Mesenchymal stem cell (in vitro differentiated cells and primary cell): ENCODE measurements at regions not wholly inside any gene's neighbourhood (a gene's known extent, or its start where the extent isn't known, plus 50 kb on each side); places are given as distances from the start of the nearest gene placed in this dataset.
A peak's percentile ranks its signal among the peaks of the same experiment; 100 is the strongest.

ENCODE experiments used
- DNase-seq: peaks from one replicate; pipeline ENCODE4 v3.0.0-alpha.2; 2013
- H2AFZ ChIP-seq: one replicate; pipeline ENCODE4 v1.6.1; 2013; ENCODE audit warnings: low read depth, mild to moderate bottlenecking, control low read depth, inconsistent platforms, low read length, moderate library complexity
- H2AK5ac ChIP-seq: 2 replicates; pipeline ENCODE4 v1.6.1; 2013; ENCODE audit warnings: low read length, moderate library complexity, mild to moderate bottlenecking, inconsistent platforms; ENCODE audit not compliant: severe bottlenecking
- H2BK120ac ChIP-seq: one replicate; pipeline ENCODE4 v1.6.1; 2013; ENCODE audit warnings: low read depth, mild to moderate bottlenecking, inconsistent platforms, low read length, moderate library complexity
- H2BK12ac ChIP-seq, 2 experiments: one replicate each; pipeline ENCODE4 v1.6.1; 2013; ENCODE audit warnings: inconsistent platforms in 2 of 2, low read length in 2 of 2, mild to moderate bottlenecking in 2 of 2, moderate library complexity in 2 of 2, control low read depth in 1 of 2
- H2BK15ac ChIP-seq: one replicate; pipeline ENCODE4 v1.6.1; 2013; ENCODE audit warnings: mild to moderate bottlenecking, low read depth, inconsistent platforms; ENCODE audit not compliant: poor library complexity, severe bottlenecking
- H2BK5ac ChIP-seq: 2 replicates; pipeline ENCODE4 v1.6.1; 2013; ENCODE audit warnings: low read depth, mild to moderate bottlenecking, low read length, control low read depth, inconsistent platforms; ENCODE audit not compliant: poor library complexity, severe bottlenecking
- H3K14ac ChIP-seq, 2 experiments: one replicate each; pipeline ENCODE4 v1.6.1; 2013; ENCODE audit warnings: inconsistent platforms in 2 of 2, low read length in 2 of 2, control low read depth in 1 of 2, mild to moderate bottlenecking in 1 of 2, moderate library complexity in 1 of 2
- H3K18ac ChIP-seq, 2 experiments: one replicate each; pipeline ENCODE4 v1.6.1; 2013; ENCODE audit warnings: inconsistent platforms in 2 of 2, low read length in 2 of 2, control low read depth in 1 of 2, low read depth in 1 of 2, mild to moderate bottlenecking in 1 of 2
- H3K23ac ChIP-seq, 2 experiments: one replicate each; pipeline ENCODE4 v1.6.1; 2013; ENCODE audit warnings: inconsistent platforms in 2 of 2, low read length in 2 of 2, mild to moderate bottlenecking in 2 of 2, moderate library complexity in 2 of 2, control low read depth in 1 of 2
- H3K27ac ChIP-seq: 2 replicates; pipeline ENCODE4 v1.5.1; 2013; ENCODE audit warnings: mild to moderate bottlenecking, moderate library complexity, low read length, control low read depth, inconsistent platforms; ENCODE audit not compliant: poor library complexity, severe bottlenecking
- H3K27me3 ChIP-seq, 2 experiments: 2 replicates each; pipeline versions ENCODE4 v1.6.1 to v1.7.0; 2013; ENCODE audit warnings: low read length in 2 of 2, mild to moderate bottlenecking in 2 of 2, moderate library complexity in 2 of 2, control low read depth in 1 of 2, inconsistent platforms in 1 of 2; ENCODE audit not compliant: control insufficient read depth in 1 of 2, insufficient read depth in 1 of 2
- H3K36me3 ChIP-seq, 2 experiments: 2 replicates each; pipeline versions ENCODE4 v1.6.1 to v1.7.0; 2013; ENCODE audit warnings: low read length in 2 of 2, control low read depth in 1 of 2, inconsistent platforms in 1 of 2, low read depth in 1 of 2, mild to moderate bottlenecking in 1 of 2; ENCODE audit not compliant: insufficient read depth in 2 of 2, control insufficient read depth in 1 of 2
- H3K4ac ChIP-seq, 2 experiments: one replicate each; pipeline ENCODE4 v1.6.1; 2013; ENCODE audit warnings: inconsistent platforms in 2 of 2, low read length in 2 of 2, mild to moderate bottlenecking in 2 of 2, moderate library complexity in 2 of 2, control low read depth in 1 of 2, low read depth in 1 of 2
- H3K4me1 ChIP-seq: 2 replicates; pipeline ENCODE4 v1.6.1; 2013; ENCODE audit warnings: low read depth, low read length, control low read depth; ENCODE audit not compliant: control insufficient read depth, insufficient read depth
- H3K4me2 ChIP-seq: 2 replicates; pipeline ENCODE4 v1.6.1; 2013; ENCODE audit warnings: low read length, mild to moderate bottlenecking, inconsistent platforms; ENCODE audit not compliant: poor library complexity, severe bottlenecking
- H3K4me3 ChIP-seq, 2 experiments: 2 replicates each; pipeline versions ENCODE4 v1.5.1 to v1.7.0; 2013; ENCODE audit warnings: low read length in 2 of 2, mild to moderate bottlenecking in 2 of 2, control low read depth in 1 of 2, low read depth in 1 of 2; ENCODE audit not compliant: insufficient read depth in 1 of 2
- H3K79me1 ChIP-seq: replicated peaks from 2 replicates; pipeline ENCODE4 v1.6.1; 2013; ENCODE audit warnings: mild to moderate bottlenecking, control low read depth, low read length, inconsistent platforms; ENCODE audit not compliant: poor library complexity, severe bottlenecking
- H3K9ac ChIP-seq: 2 replicates; pipeline ENCODE4 v1.7.0; 2013; ENCODE audit warnings: mild to moderate bottlenecking, low read length, moderate library complexity
- H3K9me3 ChIP-seq: 2 replicates; pipeline ENCODE4 v1.7.0; 2013; ENCODE audit warnings: mild to moderate bottlenecking, low read length; ENCODE audit not compliant: control insufficient read depth
- H4K8ac ChIP-seq: one replicate; pipeline ENCODE4 v1.6.1; 2013; ENCODE audit warnings: inconsistent platforms, mild to moderate bottlenecking, low read length, moderate library complexity
- H4K91ac ChIP-seq: one replicate; pipeline ENCODE4 v1.6.1; 2013; ENCODE audit warnings: mild to moderate bottlenecking, low read length, inconsistent platforms
- WGBS: methylation state at CpG from one replicate; pipeline ENCODE4 v1.1.7; 2013; ENCODE audit warnings: mixed read lengths; 5-methylcytosine and 5-hydroxymethylcytosine counted together

GRCh38 chr12:58364389-58365086 lies 423.2 kb downstream of the ATP23 start:
- Histone ChIP-seq H3K4me2 (no peak overlapping the region), H2BK15ac (no peak overlapping the region), H2AFZ (no peak overlapping the region), H3K14ac (no peak overlapping the region), H3K4me1 (peaks cover 7% of the 10 kb centered on the region), H3K9me3 (no peaks in the 10 kb centered on the region), H3K4ac (peak overlapping the region; percentile 32 to 71), H3K27me3 (no peaks in the 10 kb centered on the region), H3K18ac (peak overlapping the region; percentile 70 to 84), H3K79me1 (no peaks in the 10 kb centered on the region), H2BK120ac (no peak overlapping the region), H3K36me3 (no peaks in the 10 kb centered on the region), H3K23ac (no peak overlapping the region), H2AK5ac (peak overlapping the region; percentile 72), H2BK5ac (peak overlapping the region; percentile 77), H3K4me3 (peak overlapping the region in 1 of 2 experiments; percentile 23), H3K27ac (peak overlapping the region; percentile 98), H3K9ac (peak overlapping the region; percentile 66), H2BK12ac (peak overlapping the region; percentile 52 to 90), H4K8ac (peak overlapping the region; percentile 28), H4K91ac (no peak overlapping the region)
- DNase-seq: peak; percentile 97
- WGBS: no CpG with 5 or more reads among the region's 1 CpG

DNA sequence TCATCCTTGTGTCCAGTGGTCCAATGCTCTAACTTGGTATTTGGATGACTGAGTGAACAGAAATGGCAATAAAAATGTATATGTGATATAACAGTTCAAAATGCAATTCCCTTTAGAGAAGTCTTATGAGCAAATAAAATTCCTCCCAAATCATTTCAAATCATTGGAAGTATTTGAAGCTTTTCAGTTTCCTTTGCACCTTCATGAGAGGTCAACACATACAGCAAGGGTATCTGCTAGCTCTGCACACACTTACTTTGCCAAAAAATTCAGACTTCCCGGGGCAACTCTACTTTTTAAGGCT lies 423.7 kb downstream of the ATP23 start:
- H2BK12ac ChIP-seq: no peak overlapping the region
- WGBS: no CpG with 5 or more reads among the region's 1 CpG

DNA sequence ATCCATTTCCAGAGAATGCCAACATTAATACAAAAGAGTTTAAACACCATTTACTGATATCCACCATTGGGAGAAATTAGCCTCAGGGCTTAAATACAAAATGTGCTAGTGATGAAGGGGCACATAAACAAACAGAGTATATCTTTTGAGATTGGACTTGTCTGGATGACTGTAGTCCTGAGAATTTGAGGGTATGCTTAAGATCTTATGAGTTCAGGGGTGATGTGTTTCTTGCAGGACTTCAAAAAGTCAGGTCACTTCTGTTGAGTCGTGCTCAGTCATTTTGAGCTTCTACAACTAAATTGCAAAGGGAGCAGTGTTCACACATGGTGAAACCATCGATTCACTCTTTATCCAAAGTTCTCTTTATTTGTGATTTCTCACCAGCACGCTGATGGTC lies 425.7 kb downstream of the ATP23 start:
- no peak overlapping the region for H3K27ac ChIP-seq
- H2BK5ac ChIP-seq: no peak overlapping the region
- H3K14ac ChIP-seq: no peak overlapping the region
- no peaks in the 10 kb centered on the region for H3K27me3 ChIP-seq
- H3K9me3 ChIP-seq: peaks cover 8% of the 10 kb centered on the region
- peak overlapping the region; percentile 26 for H2AK5ac ChIP-seq
- H3K9ac ChIP-seq: no peak overlapping the region
- H3K23ac ChIP-seq: no peak overlapping the region
- H3K4me2 ChIP-seq: no peak overlapping the region
- WGBS: 88% methylated on average over 3 of the region's 3 CpGs
- no peak for DNase-seq
- H3K36me3 ChIP-seq: no peaks in the 10 kb centered on the region
- no peak overlapping the region for H3K18ac ChIP-seq
- H3K4me1 ChIP-seq: peaks cover 7% of the 10 kb centered on the region
- H2BK15ac ChIP-seq: no peak overlapping the region
- H2AFZ ChIP-seq: no peak overlapping the region
- H3K79me1 ChIP-seq: no peaks in the 10 kb centered on the region
- no peak overlapping the region for H4K8ac ChIP-seq
- H4K91ac ChIP-seq: no peak overlapping the region
- no peak overlapping the region for H2BK12ac ChIP-seq
- no peak overlapping the region for H3K4ac ChIP-seq
- no peak overlapping the region for H3K4me3 ChIP-seq
- no peak overlapping the region for H2BK120ac ChIP-seq

More for the DNA sequence above, 423.7 kb downstream of the ATP23 start:
- no peak overlapping the region for H3K9ac ChIP-seq
- H3K4me3 ChIP-seq: no peak overlapping the region
- H2BK15ac ChIP-seq: no peak overlapping the region
- H3K9me3 ChIP-seq: no peaks in the 10 kb centered on the region
- H3K18ac ChIP-seq: peak overlapping the region in 1 of 2 experiments; percentile 29
- no peaks in the 10 kb centered on the region for H3K79me1 ChIP-seq
- no peak overlapping the region for H4K8ac ChIP-seq
- peak overlapping the region; percentile 99 for H3K27ac ChIP-seq
- H3K4me2 ChIP-seq: no peak overlapping the region
- no peak overlapping the region for H3K14ac ChIP-seq
- H3K23ac ChIP-seq: no peak overlapping the region
- H2AK5ac ChIP-seq: peak overlapping the region; percentile 83
- no peak overlapping the region for H4K91ac ChIP-seq
- no peak overlapping the region for H3K4ac ChIP-seq
- H3K27me3 ChIP-seq: no peaks in the 10 kb centered on the region
- peaks cover 7% of the 10 kb centered on the region for H3K4me1 ChIP-seq
- H2BK120ac ChIP-seq: no peak overlapping the region
- no peak overlapping the region for H2AFZ ChIP-seq
- H2BK5ac ChIP-seq: peak overlapping the region; percentile 95
- no peaks in the 10 kb centered on the region for H3K36me3 ChIP-seq
- DNase-seq: no peak

- no peak overlapping the region for H2BK12ac ChIP-seq
- no peak overlapping the region for H3K14ac ChIP-seq
- H2AK5ac ChIP-seq: peak overlapping the region; percentile 18
- H4K8ac ChIP-seq: no peak overlapping the region
- no peaks in the 10 kb centered on the region for H3K27me3 ChIP-seq
- H2BK5ac ChIP-seq: no peak overlapping the region
- no peak overlapping the region for H2BK15ac ChIP-seq
- no peak overlapping the region for H3K27ac ChIP-seq
- H3K18ac ChIP-seq: no peak overlapping the region
- H3K4me2 ChIP-seq: no peak overlapping the region
- no peaks in the 10 kb centered on the region for H3K79me1 ChIP-seq
- peaks cover 7% of the 10 kb centered on the region for H3K4me1 ChIP-seq
- H3K9me3 ChIP-seq: peaks cover 8% of the 10 kb centered on the region
- no peak overlapping the region for H3K23ac ChIP-seq
- H3K4ac ChIP-seq: no peak overlapping the region
- H3K4me3 ChIP-seq: no peak overlapping the region
- no peak for DNase-seq
- no peaks in the 10 kb centered on the region for H3K36me3 ChIP-seq
- H2AFZ ChIP-seq: no peak overlapping the region
- no peak overlapping the region for H2BK120ac ChIP-seq
- no peak overlapping the region for H3K9ac ChIP-seq
- H4K91ac ChIP-seq: no peak overlapping the region
Measured at GRCh38 chr12:58368001-58368400, 426.6 kb downstream of the ATP23 start.
